ENCODE measurements at regions not wholly inside any gene's neighbourhood (a gene's known extent, or its start where the extent isn't known, plus 50 kb on each side); places are given as distances from the start of the nearest gene placed in this dataset.

GRCh38 chr3:164460851-164461250, 617.4 kb downstream of the SI start:
- Mint-ChIP-seq H3K4me3 (no peak overlapping the region), H3K27me3 (no peaks in the 10 kb centered on the region), H3K4me1 (no peaks in the 10 kb centered on the region), H3K36me3 (ENCODE audit: low read depth) (no peaks in the 10 kb centered on the region), H3K9me3 (peaks cover 6% of the 10 kb centered on the region), H3K27ac (no peak overlapping the region)
- no peak for DNase-seq
- ChIA-PET CTCF (no interaction called here), POLR2A (no interaction called here)

DNA sequence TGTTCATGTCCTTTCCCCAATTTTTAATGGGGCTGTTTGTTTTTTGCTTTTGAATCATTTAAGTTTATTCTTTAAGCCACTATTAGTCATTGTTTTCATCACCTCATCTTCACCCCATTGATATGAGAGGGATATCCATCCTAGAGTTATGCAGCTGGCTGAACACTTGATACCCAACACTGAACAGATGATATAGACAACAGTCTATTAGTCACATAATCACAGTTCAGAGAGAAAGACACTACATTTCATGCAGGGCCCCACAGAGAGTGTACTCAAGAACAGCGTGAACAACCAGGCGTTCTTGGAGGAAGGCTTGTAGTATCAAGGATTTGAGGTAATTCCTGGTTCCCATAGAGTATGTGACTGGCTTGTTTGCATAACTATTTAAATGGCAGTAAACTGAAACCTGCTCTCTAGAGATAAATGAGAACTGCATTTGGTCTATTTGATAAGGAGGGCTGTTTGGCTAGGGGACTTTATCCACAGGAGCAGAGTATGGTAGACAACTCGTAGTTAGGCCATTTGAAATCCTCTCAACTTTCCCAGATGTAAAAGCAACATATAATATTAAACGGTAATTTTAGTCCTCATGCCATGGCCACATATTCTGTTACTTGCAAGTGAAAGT, 618.7 kb downstream of the SI start:
- H3K4me1 Mint-ChIP-seq = no peaks in the 10 kb centered on the region
- no peaks in the 10 kb centered on the region for H3K36me3 Mint-ChIP-seq (ENCODE audit: low read depth)
- no peak overlapping the region for H3K4me3 Mint-ChIP-seq
- ChIA-PET POLR2A (no interaction called here), CTCF (no interaction called here)
- no peaks in the 10 kb centered on the region for H3K27me3 Mint-ChIP-seq
- peaks cover 4% of the 10 kb centered on the region for H3K9me3 Mint-ChIP-seq
- H3K27ac Mint-ChIP-seq = no peak overlapping the region
- DNase-seq = no peak

DNA sequence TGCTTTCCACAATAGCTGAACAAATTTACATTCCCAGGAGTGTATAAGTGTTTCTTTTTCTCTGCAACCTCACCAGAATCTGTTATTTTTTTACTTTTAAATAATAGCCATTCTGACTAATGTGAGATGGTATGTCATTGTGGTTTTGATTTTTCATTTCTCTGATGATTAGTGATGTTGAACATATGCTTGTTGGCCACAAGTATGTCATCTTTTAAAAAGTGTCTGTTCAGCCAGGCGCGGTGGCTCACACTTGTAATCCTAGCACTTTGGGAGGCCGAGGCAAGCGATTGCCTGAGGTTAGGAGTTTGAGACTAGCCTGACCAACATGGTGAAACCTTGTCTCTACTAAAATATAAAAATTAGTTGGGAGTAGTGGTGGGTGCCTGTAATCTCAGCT, 619.3 kb downstream of the SI start:
- no peaks in the 10 kb centered on the region for H3K27me3 Mint-ChIP-seq
- POLR2A ChIA-PET = no interaction called here
- H3K27ac Mint-ChIP-seq = no peak overlapping the region

GRCh38 chr3:164453714-164454113, 624.6 kb downstream of the SI start:
- Mint-ChIP-seq H3K27ac (no peak overlapping the region), H3K36me3 (ENCODE audit: low read depth) (no peaks in the 10 kb centered on the region), H3K9me3 (peaks cover 12% of the 10 kb centered on the region), H3K4me1 (no peaks in the 10 kb centered on the region), H3K4me3 (no peak overlapping the region), H3K27me3 (no peaks in the 10 kb centered on the region)
- POLR2A ChIA-PET = no interaction called here
- CTCF ChIA-PET = no interaction called here
- DNase-seq = no peak

More for the DNA sequence above, 619.3 kb downstream of the SI start:
- Mint-ChIP-seq H3K4me3 (no peak overlapping the region), H3K36me3 (ENCODE audit: low read depth) (no peaks in the 10 kb centered on the region), H3K9me3 (peaks cover 8% of the 10 kb centered on the region), H3K4me1 (no peaks in the 10 kb centered on the region)
- CTCF ChIA-PET = no interaction called here
- no peak for DNase-seq

DNA sequence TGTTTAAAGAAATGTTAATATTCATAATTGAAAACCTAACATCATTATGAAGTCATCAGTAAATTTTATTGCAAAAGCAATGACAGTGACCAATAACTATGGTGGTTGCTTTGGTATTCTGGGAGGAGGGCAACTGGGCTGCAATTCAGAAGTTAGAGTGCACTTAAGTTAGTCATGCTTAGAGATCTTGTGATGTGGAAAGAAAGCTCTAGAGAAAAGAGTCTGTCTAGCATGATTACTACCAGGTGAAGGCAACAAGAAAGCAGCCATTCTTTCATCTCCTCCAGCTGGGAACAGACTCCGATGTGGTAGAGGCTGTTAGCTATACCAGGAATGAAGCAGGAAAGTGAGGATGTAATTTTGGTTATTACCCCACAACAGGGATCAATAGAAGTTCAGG, 625.6 kb downstream of the SI start:
- ChIA-PET CTCF (no interaction called here), POLR2A (no interaction called here)
- Mint-ChIP-seq H3K9me3 (peaks cover 11% of the 10 kb centered on the region), H3K27me3 (no peaks in the 10 kb centered on the region), H3K36me3 (ENCODE audit: low read depth) (no peaks in the 10 kb centered on the region), H3K27ac (no peak overlapping the region), H3K4me1 (no peaks in the 10 kb centered on the region), H3K4me3 (no peak overlapping the region)
- DNase-seq = no peak

- peaks cover 17% of the 10 kb centered on the region for H3K9me3 Mint-ChIP-seq
- H3K4me1 Mint-ChIP-seq = no peaks in the 10 kb centered on the region
- no peaks in the 10 kb centered on the region for H3K27me3 Mint-ChIP-seq
- H3K4me3 Mint-ChIP-seq = no peak overlapping the region
- H3K36me3 Mint-ChIP-seq (ENCODE audit: low read depth) = no peaks in the 10 kb centered on the region
- no peak for DNase-seq
- ChIA-PET CTCF (no interaction called here), POLR2A (no interaction called here)
- no peak overlapping the region for H3K27ac Mint-ChIP-seq
Measured at GRCh38 chr3:164451072-164451910, 627.0 kb downstream of the SI start.

- H3K4me1 Mint-ChIP-seq = no peaks in the 10 kb centered on the region
- peaks cover 17% of the 10 kb centered on the region for H3K9me3 Mint-ChIP-seq
- H3K36me3 Mint-ChIP-seq (ENCODE audit: low read depth) = no peaks in the 10 kb centered on the region
- H3K27ac Mint-ChIP-seq = no peak overlapping the region
- no peaks in the 10 kb centered on the region for H3K27me3 Mint-ChIP-seq
- CTCF ChIA-PET = no interaction called here
- POLR2A ChIA-PET = no interaction called here
- no peak for DNase-seq
- H3K4me3 Mint-ChIP-seq = no peak overlapping the region
Measured at GRCh38 chr3:164450276-164450905, 627.9 kb downstream of the SI start.

DNA sequence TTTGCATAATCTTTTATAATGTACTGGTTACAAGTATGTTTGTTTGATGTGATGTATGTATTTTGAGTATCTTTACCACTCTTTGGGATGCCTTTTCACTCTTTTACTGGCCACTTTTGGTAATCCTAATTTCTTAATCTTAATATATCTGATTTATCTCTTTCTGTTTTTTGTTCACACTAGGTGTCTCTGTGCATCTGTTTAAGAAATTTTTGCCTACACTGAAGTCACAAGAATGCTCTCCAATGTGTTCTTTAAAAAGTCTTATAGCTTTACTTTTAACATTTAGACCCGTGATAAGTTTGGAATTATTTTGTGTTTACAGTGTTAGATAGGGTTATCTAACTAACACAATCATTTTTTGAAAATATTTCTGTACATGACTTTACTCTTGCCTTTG, 659.1 kb downstream of the SI start:
- ChIA-PET CTCF (no interaction called here), POLR2A (no interaction called here)
- no peaks in the 10 kb centered on the region for H3K36me3 Mint-ChIP-seq (ENCODE audit: low read depth)
- no peak for DNase-seq
- no peak overlapping the region for H3K4me3 Mint-ChIP-seq
- H3K9me3 Mint-ChIP-seq = peaks cover 12% of the 10 kb centered on the region
- H3K4me1 Mint-ChIP-seq = no peaks in the 10 kb centered on the region
- H3K27me3 Mint-ChIP-seq = no peaks in the 10 kb centered on the region
- H3K27ac Mint-ChIP-seq = no peak overlapping the region

GRCh38 chr3:164418414-164418813, 659.9 kb downstream of the SI start:
- ChIA-PET POLR2A (no interaction called here), CTCF (no interaction called here)
- Mint-ChIP-seq H3K36me3 (ENCODE audit: low read depth) (no peaks in the 10 kb centered on the region), H3K27ac (no peak overlapping the region), H3K4me3 (no peak overlapping the region), H3K27me3 (no peaks in the 10 kb centered on the region), H3K9me3 (peaks cover 10% of the 10 kb centered on the region), H3K4me1 (no peaks in the 10 kb centered on the region)
- DNase-seq = no peak

- CTCF ChIA-PET = no interaction called here
Measured at GRCh38 chr3:164417955-164418354, 660.3 kb downstream of the SI start.

DNA sequence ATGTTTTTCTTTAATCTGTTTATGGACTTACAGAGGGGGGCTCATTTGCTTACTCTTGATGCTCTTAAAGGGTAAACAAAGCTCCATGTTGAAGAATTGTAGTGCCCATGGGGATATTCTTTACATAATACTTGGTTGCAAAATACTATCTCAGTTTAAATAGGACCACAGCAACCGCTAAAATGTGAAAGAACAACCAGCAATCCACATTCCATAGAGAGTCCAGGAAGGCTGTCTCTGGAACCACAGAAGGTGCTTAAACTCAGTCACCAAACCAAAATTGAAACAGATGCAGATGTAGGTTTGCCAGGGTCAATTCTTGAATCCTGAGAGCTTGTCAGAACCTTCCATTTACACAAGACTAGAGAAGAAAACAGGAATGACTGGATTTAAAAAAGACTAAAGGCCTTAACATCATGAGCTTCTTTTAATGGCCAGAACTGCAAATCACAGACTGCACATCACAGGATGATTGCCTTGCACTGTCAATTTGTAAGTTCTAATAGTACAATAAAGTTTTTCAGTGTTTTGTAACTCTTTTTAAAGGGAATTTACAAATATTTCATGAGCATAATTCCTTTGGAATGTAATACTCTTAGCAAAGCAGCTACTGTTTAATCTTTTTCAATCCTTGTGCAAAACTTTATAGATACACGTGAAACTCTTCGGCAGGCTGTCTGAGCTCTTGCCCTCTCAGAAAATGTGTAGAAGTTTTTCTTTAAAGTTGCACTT, 661.6 kb downstream of the SI start:
- Mint-ChIP-seq H3K27ac (no peak overlapping the region), H3K4me1 (no peaks in the 10 kb centered on the region), H3K4me3 (no peak overlapping the region), H3K36me3 (ENCODE audit: low read depth) (no peaks in the 10 kb centered on the region), H3K27me3 (no peaks in the 10 kb centered on the region), H3K9me3 (peaks cover 9% of the 10 kb centered on the region)
- POLR2A ChIA-PET = interaction anchor here (0.6 kb wide), 1 partner anchor 50 kb away, joined by 4 read pairs; no protein-coding TSS in a partner anchor
- no peak for DNase-seq
- CTCF ChIA-PET = no interaction called here

More at GRCh38 chr3:164417955-164418354, 660.3 kb downstream of the SI start:
- H3K4me3 Mint-ChIP-seq = no peak overlapping the region
- DNase-seq = no peak
- POLR2A ChIA-PET = no interaction called here
- no peaks in the 10 kb centered on the region for H3K27me3 Mint-ChIP-seq
- no peaks in the 10 kb centered on the region for H3K4me1 Mint-ChIP-seq
- peaks cover 12% of the 10 kb centered on the region for H3K9me3 Mint-ChIP-seq
- no peak overlapping the region for H3K27ac Mint-ChIP-seq
- H3K36me3 Mint-ChIP-seq (ENCODE audit: low read depth) = no peaks in the 10 kb centered on the region

DNA sequence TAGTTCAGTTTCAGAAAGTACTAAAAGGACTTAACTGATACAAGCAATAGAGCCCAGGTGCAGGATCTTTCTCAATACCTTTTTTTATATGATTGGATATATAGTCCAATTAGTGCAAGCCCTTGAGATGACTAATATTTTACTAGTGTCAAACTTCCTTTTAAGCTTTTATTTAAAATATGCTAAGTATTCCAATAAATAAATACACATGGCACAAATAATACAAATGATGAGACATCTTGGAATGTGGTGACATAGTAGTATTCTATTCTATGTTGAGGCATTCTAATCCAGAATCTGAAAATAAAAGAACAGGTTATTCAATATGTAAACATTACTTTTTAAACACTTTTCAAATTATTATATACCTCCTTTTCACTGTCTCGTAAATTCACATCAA, 670.0 kb downstream of the SI start:
- Mint-ChIP-seq H3K4me3 (no peak overlapping the region), H3K4me1 (no peaks in the 10 kb centered on the region), H3K36me3 (ENCODE audit: low read depth) (no peaks in the 10 kb centered on the region), H3K27me3 (no peaks in the 10 kb centered on the region), H3K27ac (no peak overlapping the region), H3K9me3 (peaks cover 5% of the 10 kb centered on the region)
- ChIA-PET POLR2A (no interaction called here), CTCF (no interaction called here)
- no peak for DNase-seq

- no peaks in the 10 kb centered on the region for H3K36me3 Mint-ChIP-seq (ENCODE audit: low read depth)
- CTCF ChIA-PET = no interaction called here
Measured at GRCh38 chr3:164407111-164407510, 671.2 kb downstream of the SI start.

More at GRCh38 chr3:164407111-164407510, 671.2 kb downstream of the SI start:
- Mint-ChIP-seq H3K27me3 (no peaks in the 10 kb centered on the region), H3K9me3 (peaks cover 6% of the 10 kb centered on the region), H3K4me3 (no peak overlapping the region), H3K27ac (no peak overlapping the region), H3K4me1 (no peaks in the 10 kb centered on the region)
- no peak for DNase-seq
- POLR2A ChIA-PET = no interaction called here
